Naive thymus-derived CD4-positive, alpha-beta T cell (primary cell): ENCODE measurements at regions not wholly inside any gene's neighbourhood (a gene's known extent, or its start where the extent isn't known, plus 50 kb on each side); places are given as distances from the start of the nearest gene placed in this dataset.
"Not testable (repeated sequence)": the region's sequence is repeated elsewhere in the genome, so short reads cannot be mapped to it uniquely, and the experiment has no call there.

Experiments
- ATAC-seq: fragments of 150-1000 bp; cut with Tn5 transposase; 2 replicates; pipeline ENCODE4 v1.10.0; 2021; ENCODE audit warnings: mild to moderate bottlenecking, moderate library complexity
- CTCF ChIA-PET: fragments of 350-600 bp; sonication (Branson Sonifier 250); formaldehyde crosslinking; loops from one replicate; lab custom pipeline; 2021; ENCODE audit warnings: antibody characterized with exemption; lab: Charles Lee
- POLR2A ChIA-PET: fragments of 350-600 bp; sonication (Branson Sonifier 250); formaldehyde crosslinking; loops from one replicate; lab custom pipeline; 2021; ENCODE audit warnings: antibody characterized with exemption, inconsistent platforms; lab: Charles Lee
- DNase-seq, 9 donors: peaks; one replicate each; pipeline versions ENCODE4 v3.0.0 to v3.0.0-alpha.2; 2020 to 2022; ENCODE audit warnings: mixed read lengths in 1 of 9
- H3K27ac ChIP-seq: one replicate; pipeline ENCODE4 v1.7.0; 2013; ENCODE audit warnings: mild to moderate bottlenecking, low read depth, low read length, moderate library complexity
- H3K27me3 ChIP-seq, 2 donors: one replicate each; pipeline ENCODE4 v1.7.0; 2013; ENCODE audit warnings: low read length in 2 of 2, mild to moderate bottlenecking in 2 of 2, moderate library complexity in 2 of 2; ENCODE audit not compliant: control insufficient read depth in 2 of 2, insufficient read depth in 2 of 2
- H3K36me3 ChIP-seq, 3 experiments: 1 replicate in 2 of 3; 2 replicates in 1 of 3; pipeline ENCODE4 v1.7.0; 2013; ENCODE audit warnings: low read length in 3 of 3, mild to moderate bottlenecking in 3 of 3, moderate library complexity in 1 of 3; ENCODE audit not compliant: insufficient read depth in 3 of 3, control insufficient read depth in 2 of 3
- H3K4me1 ChIP-seq, 2 donors: one replicate each; pipeline ENCODE4 v1.7.0; 2013; ENCODE audit warnings: low read length in 2 of 2, mild to moderate bottlenecking in 2 of 2, moderate library complexity in 1 of 2; ENCODE audit not compliant: control insufficient read depth in 2 of 2, insufficient read depth in 2 of 2
- H3K4me3 ChIP-seq: 2 replicates; pipeline ENCODE4 v1.7.0; 2013; ENCODE audit warnings: mild to moderate bottlenecking, low read length
- H3K9me3 ChIP-seq, 3 experiments: 1 replicate in 2 of 3; 2 replicates in 1 of 3; pipeline ENCODE4 v1.7.0; 2013; ENCODE audit warnings: low read length in 3 of 3; ENCODE audit not compliant: control insufficient read depth in 2 of 3
- H3K27ac Mint-ChIP-seq, 9 donors: one replicate each; pipeline ENCODE4 v1.8.0; 2020 to 2022; ENCODE audit warnings: mixed read lengths in 9 of 9, mild to moderate bottlenecking in 8 of 9, moderate library complexity in 5 of 9, inconsistent platforms in 2 of 9
- H3K27me3 Mint-ChIP-seq, 5 donors: one replicate each; pipeline ENCODE4 v1.8.0; 2021 to 2022; ENCODE audit warnings: mixed read lengths in 5 of 5, mild to moderate bottlenecking in 1 of 5
- H3K36me3 Mint-ChIP-seq, 5 donors: one replicate each; pipeline ENCODE4 v1.8.0; 2020 to 2022; ENCODE audit warnings: mixed read lengths in 5 of 5, mild to moderate bottlenecking in 3 of 5, inconsistent platforms in 1 of 5
- H3K4me1 Mint-ChIP-seq, 7 donors: one replicate each; pipeline ENCODE4 v1.8.0; 2020 to 2022; ENCODE audit warnings: mixed read lengths in 7 of 7, mild to moderate bottlenecking in 3 of 7, inconsistent platforms in 1 of 7
- H3K4me3 Mint-ChIP-seq, 10 donors: one replicate each; pipeline ENCODE4 v1.8.0; 2020 to 2022; ENCODE audit warnings: mild to moderate bottlenecking in 10 of 10, mixed read lengths in 10 of 10, moderate library complexity in 6 of 10, inconsistent platforms in 2 of 10
- H3K9me3 Mint-ChIP-seq, 11 donors: one replicate each; pipeline ENCODE4 v1.8.0; 2020 to 2022; ENCODE audit warnings: mixed read lengths in 11 of 11, mild to moderate bottlenecking in 4 of 11, inconsistent platforms in 1 of 11, moderate library complexity in 1 of 11
- intact Hi-C, 2 donors: fragments of 100-400 bp; cut with micrococcal nuclease; formaldehyde crosslinking; loops; one replicate each; pipeline ENCODE4 v1.15.1; 2023

DNA sequence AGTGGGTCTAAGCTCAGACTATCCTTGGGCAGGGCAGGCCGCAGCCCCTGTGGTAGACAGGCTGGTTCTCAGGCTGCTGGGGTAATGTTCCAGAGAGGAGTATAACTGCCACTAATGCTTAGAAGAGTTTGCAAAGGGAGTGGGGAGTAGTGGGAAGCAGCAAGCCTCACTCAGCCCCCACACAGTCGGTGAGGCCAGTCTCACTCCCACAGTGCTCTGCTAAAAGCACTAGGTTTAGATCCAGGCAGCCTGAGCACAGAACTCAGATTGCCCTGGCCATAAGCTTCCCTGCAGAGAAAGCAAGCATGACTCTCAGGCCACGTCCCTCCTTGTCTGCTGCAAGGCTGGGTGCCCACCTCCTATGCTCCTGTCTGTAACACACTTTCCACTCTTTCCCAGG, 69.4 kb upstream of the HCN1 start:
- no peak overlapping the region for H3K27ac Mint-ChIP-seq
- POLR2A ChIA-PET, result no interaction called here
- CTCF ChIA-PET, result no interaction called here
- H3K27me3 ChIP-seq, result no peaks in the 10 kb centered on the region
- H3K4me1 Mint-ChIP-seq, result no peaks in the 10 kb centered on the region
- ATAC-seq (no peak), DNase-seq (no peak)
- intact Hi-C loops, result no loop called here
- H3K27ac ChIP-seq, result no peak overlapping the region
- no peak overlapping the region for H3K4me3 Mint-ChIP-seq
- no peaks in the 10 kb centered on the region for H3K27me3 Mint-ChIP-seq
- no peaks in the 10 kb centered on the region for H3K36me3 ChIP-seq
- H3K4me3 ChIP-seq, result no peak overlapping the region
- no peaks in the 10 kb centered on the region for H3K36me3 Mint-ChIP-seq
- H3K4me1 ChIP-seq, result no peaks in the 10 kb centered on the region
- H3K9me3 Mint-ChIP-seq, result peaks cover 0 to 41% (median 12%) of the 10 kb centered on the region in 11 donors
- peaks cover 0 to 4% (median 0%) of the 10 kb centered on the region in 3 experiments for H3K9me3 ChIP-seq

DNA sequence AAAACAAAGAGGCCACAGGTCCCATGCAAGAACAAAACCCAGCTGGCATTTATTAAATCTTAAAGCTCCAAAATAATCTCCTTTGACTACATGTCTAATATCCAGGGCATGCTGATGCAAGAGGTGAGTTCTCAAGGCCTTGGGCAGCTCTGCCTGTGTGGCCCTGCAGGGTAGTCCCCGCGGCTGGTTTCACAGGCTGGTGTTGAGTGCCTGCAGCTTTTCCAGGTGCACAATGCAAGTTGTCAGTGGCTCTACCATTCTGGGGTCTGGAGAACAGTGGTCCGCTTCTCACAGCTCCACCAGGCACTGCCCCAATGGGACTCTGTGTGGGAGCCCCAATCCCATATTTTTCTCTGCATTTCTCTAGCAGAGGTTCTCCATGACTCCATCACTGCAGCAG, 54.4 kb upstream of the HCN1 start:
- no peaks in the 10 kb centered on the region for H3K4me1 ChIP-seq
- intact Hi-C loops, result no loop called here
- POLR2A ChIA-PET, result no interaction called here
- ATAC-seq (no peak), DNase-seq (no peak)
- no peaks in the 10 kb centered on the region for H3K27me3 ChIP-seq
- no peaks in the 10 kb centered on the region for H3K27me3 Mint-ChIP-seq
- CTCF ChIA-PET, result no interaction called here
- H3K27ac ChIP-seq, result no peak overlapping the region
- H3K36me3 Mint-ChIP-seq, result peaks cover 0 to 4% (median 0%) of the 10 kb centered on the region in 5 donors
- H3K4me3 ChIP-seq, result no peak overlapping the region
- H3K9me3 Mint-ChIP-seq, result peaks cover 9 to 63% (median 28%) of the 10 kb centered on the region in 11 donors
- H3K9me3 ChIP-seq, result peaks cover 0 to 6% (median 0%) of the 10 kb centered on the region in 3 experiments
- no peak overlapping the region for H3K27ac Mint-ChIP-seq
- no peaks in the 10 kb centered on the region for H3K36me3 ChIP-seq
- H3K4me1 Mint-ChIP-seq, result no peaks in the 10 kb centered on the region
- H3K4me3 Mint-ChIP-seq, result no peak overlapping the region

DNA sequence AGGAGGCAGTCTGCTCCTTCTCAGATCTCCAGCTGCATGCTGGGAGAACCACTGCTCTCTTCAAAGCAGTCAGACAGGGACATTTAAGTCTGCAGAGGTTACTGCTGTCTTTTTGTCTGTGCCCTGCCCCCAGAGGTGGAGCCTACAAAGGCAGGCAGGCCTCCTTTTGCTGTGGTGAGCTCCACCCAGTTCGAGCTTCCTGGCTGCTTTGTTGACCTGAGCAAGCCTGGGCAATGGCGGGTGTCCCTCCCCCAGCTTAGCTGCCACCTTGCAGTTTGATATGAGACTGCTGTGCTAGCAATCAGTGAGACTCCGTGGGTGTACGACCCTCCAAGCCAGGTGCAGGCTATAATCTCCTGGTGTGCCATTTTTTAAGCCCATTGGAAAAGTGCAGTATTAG, 52.3 kb upstream of the HCN1 start:
- H3K4me1 Mint-ChIP-seq, H3K36me3 Mint-ChIP-seq, H3K4me3 Mint-ChIP-seq, H3K9me3 ChIP-seq, CTCF ChIA-PET, intact Hi-C loops, ATAC-seq, H3K36me3 ChIP-seq, H3K27ac ChIP-seq, POLR2A ChIA-PET, H3K27ac Mint-ChIP-seq, DNase-seq, H3K27me3 Mint-ChIP-seq, H3K27me3 ChIP-seq, H3K4me1 ChIP-seq, H3K4me3 ChIP-seq: not testable (repeated sequence)
- H3K9me3 Mint-ChIP-seq, result peaks cover 9 to 47% (median 18%) of the 10 kb centered on the region in 11 donors
